HG02588 (cell line): ENCODE measurements at regions not wholly inside any gene's neighbourhood (a gene's known extent, or its start where the extent isn't known, plus 50 kb on each side); places are given as distances from the start of the nearest gene placed in this dataset.

ENCODE experiments used
- ATAC-seq: cut with Tn5 transposase; IDR thresholded peaks from one replicate; pipeline ENCODE4 v1.9.1; 2021; ENCODE audit warnings: mild to moderate bottlenecking, moderate library complexity; ENCODE audit not compliant: unreplicated experiment

GRCh38 chr3:16103472-16103871, 71.0 kb upstream of the GALNT15 start:
- ATAC-seq, result no peak

GRCh38 chr3:16104156-16104555, 70.3 kb upstream of the GALNT15 start:
- ATAC-seq, result no peak

GRCh38 chr3:16106050-16106449, 68.4 kb upstream of the GALNT15 start:
- ATAC-seq, result no peak

GRCh38 chr3:16108424-16108823, 66.1 kb upstream of the GALNT15 start:
- no peak for ATAC-seq

- ATAC-seq, result no peak
Measured at GRCh38 chr3:16109929-16110328, 64.6 kb upstream of the GALNT15 start.

GRCh38 chr3:16112910-16113504, 61.5 kb upstream of the GALNT15 start:
- no peak for ATAC-seq

- ATAC-seq, result no peak
Measured at GRCh38 chr3:16113704-16114103, 60.8 kb upstream of the GALNT15 start.

GRCh38 chr3:16114429-16114828, 60.1 kb upstream of the GALNT15 start:
- ATAC-seq, result no peak

- ATAC-seq, result no peak
Measured at GRCh38 chr3:16114930-16115329, 59.5 kb upstream of the GALNT15 start.

GRCh38 chr3:16118396-16118795, 56.1 kb upstream of the GALNT15 start:
- no peak for ATAC-seq

- ATAC-seq, result no peak
Measured at GRCh38 chr3:16119887-16120286, 54.6 kb upstream of the GALNT15 start.

GRCh38 chr3:16121391-16121790, 53.1 kb upstream of the GALNT15 start:
- no peak for ATAC-seq

- no peak for ATAC-seq
Measured at GRCh38 chr3:16122155-16122554, 52.3 kb upstream of the GALNT15 start.

- ATAC-seq, result no peak
Measured at GRCh38 chr3:16122661-16123060, 51.8 kb upstream of the GALNT15 start.

GRCh38 chr3:16124636-16125035, 49.8 kb upstream of the GALNT15 start:
- no peak for ATAC-seq
